ENCODE measurements at regions not wholly inside any gene's neighbourhood (a gene's known extent, or its start where the extent isn't known, plus 50 kb on each side); places are given as distances from the start of the nearest gene placed in this dataset.

DNA sequence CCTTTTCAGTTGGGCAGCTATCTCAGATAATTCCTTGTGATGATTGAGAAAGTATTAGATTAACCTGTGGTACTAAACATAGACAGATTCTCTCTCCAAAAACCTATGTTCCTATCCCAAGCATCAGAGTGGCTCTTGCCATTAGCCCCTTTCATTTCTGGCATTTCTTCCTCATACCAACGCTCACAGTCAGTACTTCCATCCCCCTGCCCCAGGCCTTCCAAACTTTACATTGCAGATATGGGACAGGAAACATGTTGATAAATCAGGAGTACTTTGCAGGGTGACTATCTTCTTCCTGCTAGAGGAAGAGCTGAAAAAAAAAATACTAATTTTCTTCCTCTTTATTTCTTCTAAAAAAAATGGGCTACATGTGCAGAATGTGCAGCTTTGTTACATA, 442.6 kb upstream of the RGMB start:
- TF ChIP-seq POLR2A (IDR thresholded peaks at IDR 0.05) (no peak), CTCF (IDR thresholded peaks at IDR 0.05 in 4 of 5, conservative IDR thresholded peaks at IDR 0.05 in 1 of 5) (no peak)

Data from gastrocnemius medialis (tissue), 4 donors.